VCaP (cell line): ENCODE measurements at regions not wholly inside any gene's neighbourhood (a gene's known extent, or its start where the extent isn't known, plus 50 kb on each side); places are given as distances from the start of the nearest gene placed in this dataset.

ENCODE experiments used
- H3K27ac ChIP-seq: fragments of 450-650 bp; 2 replicates; pipeline ENCODE4 v1.5.1; 2017
- TF ChIP-seq, protein P1 (sequence below): fragments of 450-650 bp; conservative IDR thresholded peaks from 2 replicates; pipeline ENCODE4 v1.5.1; 2017; ENCODE audit warnings: mild to moderate bottlenecking, moderate library complexity

DNA sequence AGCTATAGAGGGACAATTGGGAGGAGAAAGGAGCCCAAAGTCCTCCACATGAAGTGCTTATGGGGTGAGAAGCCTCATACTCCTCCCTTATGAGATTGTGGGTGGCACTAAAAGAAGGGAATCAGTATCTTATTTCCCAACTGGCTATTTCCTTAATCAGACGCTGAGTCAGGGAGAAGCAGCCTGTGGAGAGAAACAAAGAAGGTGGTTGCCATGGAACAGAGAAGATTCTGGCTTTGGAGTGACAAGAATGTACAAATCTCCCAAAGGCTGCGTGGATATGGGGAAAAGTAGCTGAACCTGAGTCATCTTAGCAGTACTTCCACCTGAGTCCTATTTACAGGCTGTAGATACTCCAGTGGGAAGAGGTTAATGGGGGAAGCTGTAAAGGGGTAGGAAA lies 115.8 kb upstream of the CWC22 start:
- TF ChIP-seq, protein P1, sequence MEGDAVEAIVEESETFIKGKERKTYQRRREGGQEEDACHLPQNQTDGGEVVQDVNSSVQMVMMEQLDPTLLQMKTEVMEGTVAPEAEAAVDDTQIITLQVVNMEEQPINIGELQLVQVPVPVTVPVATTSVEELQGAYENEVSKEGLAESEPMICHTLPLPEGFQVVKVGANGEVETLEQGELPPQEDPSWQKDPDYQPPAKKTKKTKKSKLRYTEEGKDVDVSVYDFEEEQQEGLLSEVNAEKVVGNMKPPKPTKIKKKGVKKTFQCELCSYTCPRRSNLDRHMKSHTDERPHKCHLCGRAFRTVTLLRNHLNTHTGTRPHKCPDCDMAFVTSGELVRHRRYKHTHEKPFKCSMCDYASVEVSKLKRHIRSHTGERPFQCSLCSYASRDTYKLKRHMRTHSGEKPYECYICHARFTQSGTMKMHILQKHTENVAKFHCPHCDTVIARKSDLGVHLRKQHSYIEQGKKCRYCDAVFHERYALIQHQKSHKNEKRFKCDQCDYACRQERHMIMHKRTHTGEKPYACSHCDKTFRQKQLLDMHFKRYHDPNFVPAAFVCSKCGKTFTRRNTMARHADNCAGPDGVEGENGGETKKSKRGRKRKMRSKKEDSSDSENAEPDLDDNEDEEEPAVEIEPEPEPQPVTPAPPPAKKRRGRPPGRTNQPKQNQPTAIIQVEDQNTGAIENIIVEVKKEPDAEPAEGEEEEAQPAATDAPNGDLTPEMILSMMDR = no peak
- no peak overlapping the region for H3K27ac ChIP-seq

DNA sequence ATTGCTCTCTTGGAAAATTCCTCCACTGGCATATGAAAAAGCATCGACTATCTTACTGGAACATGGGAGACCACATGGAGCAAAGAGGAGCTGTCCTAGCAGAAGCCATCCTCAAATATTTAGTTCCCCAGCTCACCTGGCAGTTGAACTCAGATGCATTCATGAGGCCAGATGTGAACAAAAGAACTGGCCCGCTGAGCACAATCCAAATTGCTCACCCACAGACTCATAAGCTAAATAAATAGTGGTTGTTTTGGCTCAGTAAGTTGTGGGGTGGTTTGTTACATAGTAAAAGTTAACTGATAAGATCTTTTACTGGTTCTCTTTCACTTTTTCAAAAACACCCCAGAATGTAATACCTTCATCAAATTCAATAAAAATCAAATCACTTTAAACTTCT lies 108.6 kb upstream of the CWC22 start:
- no peak overlapping the region for H3K27ac ChIP-seq
- TF ChIP-seq, protein P1 = no peak

DNA sequence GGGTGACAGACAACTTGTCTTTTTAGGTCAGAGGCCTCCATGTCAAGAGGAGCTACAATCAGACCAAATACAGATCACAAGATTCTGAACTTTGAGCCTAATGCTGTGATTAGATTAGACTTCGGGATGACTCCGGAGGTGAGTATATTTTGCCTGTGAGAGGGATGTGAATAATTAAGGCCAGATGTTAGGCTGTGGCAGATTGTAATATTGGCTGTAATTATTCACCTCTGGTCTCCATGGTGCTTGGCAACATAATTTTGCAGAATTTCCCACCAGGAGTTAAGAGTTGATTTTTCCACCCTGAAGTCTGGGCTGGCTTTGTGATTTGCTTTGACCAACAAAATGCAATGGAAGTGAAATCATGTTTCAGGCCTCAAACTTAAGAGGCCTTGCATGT lies 108.2 kb upstream of the CWC22 start:
- H3K27ac ChIP-seq = no peak overlapping the region
- TF ChIP-seq, protein P1 = no peak

DNA sequence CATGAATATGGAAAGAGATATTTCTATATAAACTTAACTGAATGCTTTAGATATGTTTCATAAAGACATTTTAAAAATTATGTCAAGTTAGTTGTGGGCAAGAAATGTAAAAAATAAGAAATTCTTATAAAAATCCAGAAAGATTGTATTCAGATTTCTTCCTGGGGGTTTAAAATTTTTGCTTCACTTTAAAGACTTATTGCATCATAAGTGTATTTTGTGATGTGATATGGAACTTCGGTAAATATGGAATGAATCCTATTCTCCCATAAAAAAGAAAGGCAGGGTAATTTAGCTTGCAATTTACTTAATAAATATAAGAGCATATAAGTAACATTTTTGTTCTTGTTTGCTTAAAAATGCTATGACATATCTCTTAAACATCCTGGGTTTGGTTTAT lies 104.8 kb upstream of the CWC22 start:
- no peak overlapping the region for H3K27ac ChIP-seq
- TF ChIP-seq, protein P1 = no peak

DNA sequence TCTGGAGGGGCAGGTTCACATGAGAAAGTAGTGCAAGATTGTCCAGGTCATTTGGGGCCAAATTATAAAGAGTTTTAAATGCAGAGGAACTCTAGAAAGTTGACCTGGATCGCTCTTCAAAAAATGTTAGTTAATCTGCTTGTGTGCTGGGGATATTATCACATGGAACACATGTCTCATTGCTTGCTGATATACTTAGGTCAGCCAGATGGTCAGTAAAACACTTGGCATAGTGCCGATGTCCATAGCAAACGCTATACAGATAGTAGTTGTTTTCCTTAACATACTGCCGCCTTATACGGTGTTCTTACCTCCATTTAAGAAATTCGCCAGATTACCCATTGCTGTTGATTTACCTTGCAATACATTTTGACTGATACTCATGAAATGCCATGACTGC lies 103.4 kb upstream of the CWC22 start:
- no peak overlapping the region for H3K27ac ChIP-seq
- TF ChIP-seq, protein P1 = no peak

DNA sequence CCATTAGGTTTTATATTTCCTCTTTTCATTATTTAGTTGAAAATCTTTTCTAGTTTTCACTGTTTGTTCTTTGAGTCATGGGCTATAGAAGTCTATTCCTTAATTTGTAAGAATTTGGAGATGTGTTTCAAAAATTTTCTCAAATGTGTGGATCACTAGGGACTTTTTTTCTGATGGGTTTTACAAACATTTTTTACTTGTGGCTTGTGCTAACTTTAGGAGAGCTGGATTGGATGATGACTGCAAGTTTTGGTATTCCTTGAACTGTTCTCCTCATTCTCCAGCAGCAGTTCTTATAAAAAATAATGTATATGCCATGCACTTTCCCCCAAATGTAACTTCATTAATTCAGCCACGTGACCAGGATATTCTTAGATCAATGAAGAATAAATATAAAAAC lies 94.7 kb upstream of the CWC22 start:
- no peak overlapping the region for H3K27ac ChIP-seq
- TF ChIP-seq, protein P1 = no peak

DNA sequence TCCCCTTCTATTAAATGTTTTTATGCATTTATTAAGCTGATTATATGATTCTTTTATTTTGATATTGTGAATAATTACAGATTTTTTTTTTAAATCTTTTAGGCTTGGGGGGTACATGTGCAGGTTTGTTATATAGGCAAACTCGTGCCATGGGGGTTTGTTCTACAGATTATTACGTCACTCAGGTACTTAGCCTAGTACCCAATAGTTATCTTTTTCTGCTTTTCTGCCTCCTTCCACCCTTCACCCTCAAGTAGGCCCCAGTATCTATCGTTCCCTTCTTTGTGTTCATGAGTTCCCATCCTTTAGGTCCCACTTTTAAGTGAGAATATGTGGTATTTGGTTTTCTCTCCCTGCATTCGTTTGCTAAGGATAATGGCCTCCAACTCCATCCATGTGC lies 92.2 kb upstream of the CWC22 start:
- TF ChIP-seq, protein P1 = no peak

DNA sequence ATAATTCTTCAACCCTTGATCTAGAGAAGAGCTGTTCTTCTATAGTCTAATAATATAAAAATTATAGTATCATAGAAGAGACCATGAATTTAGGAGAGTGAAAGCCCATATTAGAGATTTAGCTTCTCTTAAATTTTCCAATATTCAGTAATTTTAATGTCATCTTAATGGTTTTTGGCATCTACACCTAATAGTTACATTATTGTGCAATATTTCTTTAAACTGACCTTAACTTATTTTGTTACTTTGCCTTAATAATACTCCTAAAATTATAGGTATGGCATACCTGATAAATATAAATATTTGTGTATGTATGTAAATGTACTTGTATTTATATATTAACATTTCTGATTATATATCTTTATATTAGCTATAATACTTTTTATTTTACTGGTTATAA lies 78.0 kb upstream of the CWC22 start:
- H3K27ac ChIP-seq = no peak overlapping the region
- TF ChIP-seq, protein P1 = no peak

More for the DNA sequence above, 92.2 kb upstream of the CWC22 start:
- no peak overlapping the region for H3K27ac ChIP-seq
